B cell (primary cell): ENCODE measurements at regions not wholly inside any gene's neighbourhood (a gene's known extent, or its start where the extent isn't known, plus 50 kb on each side); places are given as distances from the start of the nearest gene placed in this dataset.

Experiments used
- CTCF ChIP-seq: fragments of 200-600 bp; IDR thresholded peaks from one replicate; pipeline ENCODE4 v1.8.0; 2022; ENCODE audit warnings: antibody characterized with exemption, mild to moderate bottlenecking
- EZH2 ChIP-seq: IDR thresholded peaks from 2 replicates; pipeline ENCODE4 v1.6.1; 2012; ENCODE audit warnings: borderline replicate concordance, low read depth, mild to moderate bottlenecking, moderate library complexity, low read length; ENCODE audit not compliant: insufficient read depth, poor library complexity, severe bottlenecking

- TF ChIP-seq EZH2 (no peak), CTCF (no peak)
Observed at GRCh38 chr2:226158229-226158628, 641.4 kb downstream of the IRS1 start.
